ENCODE measurements at regions not wholly inside any gene's neighbourhood (a gene's known extent, or its start where the extent isn't known, plus 50 kb on each side); places are given as distances from the start of the nearest gene placed in this dataset.

DNA sequence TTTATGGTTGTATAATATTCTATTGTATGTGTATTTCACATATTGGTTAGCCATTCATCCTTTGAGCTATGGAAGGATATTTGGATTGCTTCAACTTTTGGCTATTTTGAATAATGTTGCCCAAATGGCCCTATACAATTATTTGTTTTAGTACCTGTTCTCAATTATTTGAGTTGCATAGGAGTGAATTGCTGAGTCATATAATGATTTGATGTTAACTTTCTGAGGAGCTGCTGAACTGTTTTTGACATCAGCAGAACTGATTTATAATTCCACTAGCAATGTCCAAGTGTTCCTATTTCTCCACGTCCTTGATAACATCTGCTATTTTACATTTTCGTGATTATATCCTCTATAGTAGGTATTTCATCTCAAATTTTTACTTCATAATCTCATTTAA is 839.9 kb downstream of the KCNT2 start (continued):
- TF ChIP-seq, protein P1, sequence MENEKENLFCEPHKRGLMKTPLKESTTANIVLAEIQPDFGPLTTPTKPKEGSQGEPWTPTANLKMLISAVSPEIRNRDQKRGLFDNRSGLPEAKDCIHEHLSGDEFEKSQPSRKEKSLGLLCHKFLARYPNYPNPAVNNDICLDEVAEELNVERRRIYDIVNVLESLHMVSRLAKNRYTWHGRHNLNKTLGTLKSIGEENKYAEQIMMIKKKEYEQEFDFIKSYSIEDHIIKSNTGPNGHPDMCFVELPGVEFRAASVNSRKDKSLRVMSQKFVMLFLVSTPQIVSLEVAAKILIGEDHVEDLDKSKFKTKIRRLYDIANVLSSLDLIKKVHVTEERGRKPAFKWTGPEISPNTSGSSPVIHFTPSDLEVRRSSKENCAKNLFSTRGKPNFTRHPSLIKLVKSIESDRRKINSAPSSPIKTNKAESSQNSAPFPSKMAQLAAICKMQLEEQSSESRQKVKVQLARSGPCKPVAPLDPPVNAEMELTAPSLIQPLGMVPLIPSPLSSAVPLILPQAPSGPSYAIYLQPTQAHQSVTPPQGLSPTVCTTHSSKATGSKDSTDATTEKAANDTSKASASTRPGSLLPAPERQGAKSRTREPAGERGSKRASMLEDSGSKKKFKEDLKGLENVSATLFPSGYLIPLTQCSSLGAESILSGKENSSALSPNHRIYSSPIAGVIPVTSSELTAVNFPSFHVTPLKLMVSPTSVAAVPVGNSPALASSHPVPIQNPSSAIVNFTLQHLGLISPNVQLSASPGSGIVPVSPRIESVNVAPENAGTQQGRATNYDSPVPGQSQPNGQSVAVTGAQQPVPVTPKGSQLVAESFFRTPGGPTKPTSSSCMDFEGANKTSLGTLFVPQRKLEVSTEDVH (IDR thresholded peaks at IDR 0.05; ENCODE audit: low read depth, partially characterized antibody): no peak
- TF ChIP-seq CREM (IDR thresholded peaks at IDR 0.05; ENCODE audit: low read depth): no peak

DNA sequence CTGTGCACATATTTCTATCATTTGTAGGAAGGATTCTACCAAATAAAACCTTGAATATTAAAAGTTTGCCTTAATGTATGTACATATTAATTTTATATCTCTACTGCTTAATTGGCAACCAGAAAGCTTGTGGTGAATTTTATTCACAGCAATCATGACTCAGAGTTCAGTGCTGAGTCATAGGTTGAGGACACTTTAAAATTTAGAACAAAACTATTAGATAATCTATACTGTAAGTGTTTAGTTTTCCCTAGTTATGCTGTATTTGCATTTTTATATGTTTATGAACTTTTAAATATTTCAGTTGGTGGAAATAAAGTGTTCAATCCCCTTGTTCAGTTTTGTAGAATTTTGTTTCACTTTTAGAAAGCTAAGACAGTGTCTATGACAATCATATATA is 841.5 kb downstream of the KCNT2 start:
- Histone ChIP-seq H3K79me2 (ENCODE audit: control insufficient read depth, insufficient read depth, low read length) (no peaks in the 10 kb centered on the region), H4K20me1 (ENCODE audit: control insufficient read depth, insufficient read depth) (no peaks in the 10 kb centered on the region), H3K9ac (ENCODE audit: control insufficient read depth, insufficient read depth, low read length) (no peak overlapping the region), H3K27me3 (replicated peaks in 1 of 2; ENCODE audit: control insufficient read depth in 2 of 2, insufficient read depth in 2 of 2, low read length in 1 of 2) (no peaks in the 10 kb centered on the region), H3K27ac (ENCODE audit: control insufficient read depth, insufficient read depth) (no peak overlapping the region), H3K4me2 (ENCODE audit: control insufficient read depth, insufficient read depth) (no peak overlapping the region), H3K4me3 (no peak overlapping the region), H3K9me3 (replicated peaks; ENCODE audit: control insufficient read depth, insufficient read depth, low read length) (no peaks in the 10 kb centered on the region), H2AFZ (ENCODE audit: control insufficient read depth, low read depth, low read length) (no peak overlapping the region), H3K36me3 (ENCODE audit: control insufficient read depth in 2 of 2, insufficient read depth in 2 of 2, low read length in 1 of 2) (no peaks in the 10 kb centered on the region), H3K4me1 (ENCODE audit: control insufficient read depth, insufficient read depth, low read length) (no peaks in the 10 kb centered on the region)
- ChIA-PET POLR2A (no interaction called here), RAD21 (ENCODE audit: unreplicated experiment) (no interaction called here), SMC1A (ENCODE audit: uncharacterized antibody, unreplicated experiment) (no interaction called here), CTCF (no interaction called here)
- in situ Hi-C loops (cut with MboI) (no loop called here), intact Hi-C loops (cut with micrococcal nuclease; ENCODE audit: unreplicated experiment) (no loop called here)
- FAIRE-seq (no peak), DNase-seq (ENCODE audit: low read depth, low spot score) (no peak), ATAC-seq (no peak)
- no TSS peak for BruUV-seq (replicated peaks)
- TF ChIP-seq RB1 (IDR thresholded peaks at IDR 0.05; ENCODE audit: borderline replicate concordance) (no peak), MYC (IDR thresholded peaks at IDR 0.05; ENCODE audit: insufficient read depth, insufficient read length, insufficient replicate concordance, low read length, severe bottlenecking) (no peak), NR2F1 (conservative IDR thresholded peaks at IDR 0.05) (no peak), FOXK2 (IDR thresholded peaks at IDR 0.05) (no peak), ESRRA (IDR thresholded peaks at IDR 0.05; ENCODE audit: low read length) (no peak), ZNF24 (IDR thresholded peaks at IDR 0.05) (no peak), SPI1 (IDR thresholded peaks at IDR 0.05; ENCODE audit: borderline replicate concordance, insufficient read depth, low read depth, low read length) (no peak), ZZZ3 (IDR thresholded peaks at IDR 0.05; ENCODE audit: control insufficient read depth, insufficient read length, low read depth) (no peak), POU2F2 (IDR thresholded peaks at IDR 0.05; ENCODE audit: borderline replicate concordance, low read depth, low read length) (no peak), HCFC1 (IDR thresholded peaks at IDR 0.05; ENCODE audit: low read length) (no peak), SP1 (IDR thresholded peaks at IDR 0.05; ENCODE audit: low read depth, low read length) (no peak), EGR1 (IDR thresholded peaks at IDR 0.05; ENCODE audit: borderline replicate concordance in 1 of 2, low read depth in 2 of 2, low read length in 2 of 2) (no peak), BACH1 (IDR thresholded peaks at IDR 0.05; ENCODE audit: borderline replicate concordance) (no peak)
- TF ChIP-seq, protein P2, sequence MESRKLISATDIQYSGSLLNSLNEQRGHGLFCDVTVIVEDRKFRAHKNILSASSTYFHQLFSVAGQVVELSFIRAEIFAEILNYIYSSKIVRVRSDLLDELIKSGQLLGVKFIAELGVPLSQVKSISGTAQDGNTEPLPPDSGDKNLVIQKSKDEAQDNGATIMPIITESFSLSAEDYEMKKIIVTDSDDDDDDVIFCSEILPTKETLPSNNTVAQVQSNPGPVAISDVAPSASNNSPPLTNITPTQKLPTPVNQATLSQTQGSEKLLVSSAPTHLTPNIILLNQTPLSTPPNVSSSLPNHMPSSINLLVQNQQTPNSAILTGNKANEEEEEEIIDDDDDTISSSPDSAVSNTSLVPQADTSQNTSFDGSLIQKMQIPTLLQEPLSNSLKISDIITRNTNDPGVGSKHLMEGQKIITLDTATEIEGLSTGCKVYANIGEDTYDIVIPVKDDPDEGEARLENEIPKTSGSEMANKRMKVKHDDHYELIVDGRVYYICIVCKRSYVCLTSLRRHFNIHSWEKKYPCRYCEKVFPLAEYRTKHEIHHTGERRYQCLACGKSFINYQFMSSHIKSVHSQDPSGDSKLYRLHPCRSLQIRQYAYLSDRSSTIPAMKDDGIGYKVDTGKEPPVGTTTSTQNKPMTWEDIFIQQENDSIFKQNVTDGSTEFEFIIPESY (IDR thresholded peaks at IDR 0.05): no peak
- TF ChIP-seq, protein P3, sequence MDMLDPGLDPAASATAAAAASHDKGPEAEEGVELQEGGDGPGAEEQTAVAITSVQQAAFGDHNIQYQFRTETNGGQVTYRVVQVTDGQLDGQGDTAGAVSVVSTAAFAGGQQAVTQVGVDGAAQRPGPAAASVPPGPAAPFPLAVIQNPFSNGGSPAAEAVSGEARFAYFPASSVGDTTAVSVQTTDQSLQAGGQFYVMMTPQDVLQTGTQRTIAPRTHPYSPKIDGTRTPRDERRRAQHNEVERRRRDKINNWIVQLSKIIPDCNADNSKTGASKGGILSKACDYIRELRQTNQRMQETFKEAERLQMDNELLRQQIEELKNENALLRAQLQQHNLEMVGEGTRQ (IDR thresholded peaks at IDR 0.05; ENCODE audit: borderline replicate concordance, low read depth, low read length): no peak
- TF ChIP-seq, protein P4, sequence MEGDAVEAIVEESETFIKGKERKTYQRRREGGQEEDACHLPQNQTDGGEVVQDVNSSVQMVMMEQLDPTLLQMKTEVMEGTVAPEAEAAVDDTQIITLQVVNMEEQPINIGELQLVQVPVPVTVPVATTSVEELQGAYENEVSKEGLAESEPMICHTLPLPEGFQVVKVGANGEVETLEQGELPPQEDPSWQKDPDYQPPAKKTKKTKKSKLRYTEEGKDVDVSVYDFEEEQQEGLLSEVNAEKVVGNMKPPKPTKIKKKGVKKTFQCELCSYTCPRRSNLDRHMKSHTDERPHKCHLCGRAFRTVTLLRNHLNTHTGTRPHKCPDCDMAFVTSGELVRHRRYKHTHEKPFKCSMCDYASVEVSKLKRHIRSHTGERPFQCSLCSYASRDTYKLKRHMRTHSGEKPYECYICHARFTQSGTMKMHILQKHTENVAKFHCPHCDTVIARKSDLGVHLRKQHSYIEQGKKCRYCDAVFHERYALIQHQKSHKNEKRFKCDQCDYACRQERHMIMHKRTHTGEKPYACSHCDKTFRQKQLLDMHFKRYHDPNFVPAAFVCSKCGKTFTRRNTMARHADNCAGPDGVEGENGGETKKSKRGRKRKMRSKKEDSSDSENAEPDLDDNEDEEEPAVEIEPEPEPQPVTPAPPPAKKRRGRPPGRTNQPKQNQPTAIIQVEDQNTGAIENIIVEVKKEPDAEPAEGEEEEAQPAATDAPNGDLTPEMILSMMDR (IDR thresholded peaks at IDR 0.05 in 2 of 3, conservative IDR thresholded peaks at IDR 0.05 in 1 of 3; ENCODE audit: control insufficient read depth in 2 of 3, extremely low read depth in 1 of 3, insufficient read depth in 1 of 3, low read depth in 3 of 3, low read length in 3 of 3): no peak
